IPS-15b (cell line): ENCODE measurements at regions not wholly inside any gene's neighbourhood (a gene's known extent, or its start where the extent isn't known, plus 50 kb on each side); places are given as distances from the start of the nearest gene placed in this dataset.

ENCODE experiments used
- H3K27me3 ChIP-seq: one replicate; pipeline ENCODE4 v1.6.1; 2013; ENCODE audit warnings: low read length; ENCODE audit not compliant: control insufficient read depth, insufficient read depth
- H3K36me3 ChIP-seq: one replicate; pipeline ENCODE4 v1.6.1; 2013; ENCODE audit warnings: low read length; ENCODE audit not compliant: control insufficient read depth, insufficient read depth
- H3K4me1 ChIP-seq: one replicate; pipeline ENCODE4 v1.6.1; 2013; ENCODE audit warnings: mild to moderate bottlenecking, low read length; ENCODE audit not compliant: control insufficient read depth, insufficient read depth
- H3K4me3 ChIP-seq: one replicate; pipeline ENCODE4 v1.5.1; 2013; ENCODE audit warnings: low read depth, low read length
- H3K9ac ChIP-seq: one replicate; pipeline ENCODE4 v1.6.1; 2013; ENCODE audit warnings: low read depth, mild to moderate bottlenecking, low read length
- H3K9me3 ChIP-seq: one replicate; pipeline ENCODE4 v1.6.1; 2013; ENCODE audit warnings: mild to moderate bottlenecking, low read length; ENCODE audit not compliant: control insufficient read depth, insufficient read depth

DNA sequence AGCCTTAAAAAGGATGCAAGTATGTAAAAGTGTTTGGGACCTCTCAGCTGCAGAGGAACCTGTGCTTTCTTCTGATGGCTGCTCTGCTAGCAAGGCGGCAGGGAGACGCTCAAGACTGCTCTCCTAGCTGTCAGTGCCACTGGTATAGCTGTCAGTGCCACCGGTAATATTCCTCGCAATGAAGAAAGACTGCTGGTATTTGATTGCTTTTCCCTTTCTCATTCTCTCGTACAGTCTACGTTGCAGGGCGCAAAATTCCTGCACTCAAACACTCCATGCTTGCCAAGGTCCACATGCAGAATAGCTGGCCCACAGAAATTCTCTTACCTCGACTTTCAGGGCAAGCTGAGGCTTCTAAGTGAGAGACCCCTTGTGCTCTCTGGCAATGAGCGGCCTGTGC is 432.6 kb upstream of the KLF6 start:
- Histone ChIP-seq H3K9me3 (no peaks in the 10 kb centered on the region), H3K4me3 (no peak overlapping the region), H3K36me3 (no peaks in the 10 kb centered on the region), H3K9ac (no peak overlapping the region), H3K4me1 (peaks cover 13% of the 10 kb centered on the region), H3K27me3 (no peaks in the 10 kb centered on the region)

DNA sequence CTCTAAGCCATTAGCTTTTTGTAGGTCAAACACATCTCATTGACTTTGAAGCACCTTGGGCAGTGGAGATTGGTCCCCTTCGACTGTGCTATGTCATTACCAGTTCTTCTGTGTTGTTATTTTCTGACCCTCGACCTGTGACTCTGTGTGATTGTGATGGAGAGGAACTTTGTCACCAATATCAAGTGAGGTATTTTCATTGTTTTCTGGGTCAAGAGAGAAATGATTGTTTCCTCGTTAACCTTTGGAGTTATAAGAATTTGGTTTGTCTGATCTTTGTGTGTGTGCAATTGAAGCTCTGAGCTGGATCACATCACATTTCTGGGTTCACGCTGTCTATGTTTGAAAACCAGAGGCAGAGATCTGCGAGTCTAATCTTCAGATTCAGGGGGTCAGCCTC is 432.2 kb upstream of the KLF6 start:
- Histone ChIP-seq H3K9ac (no peak overlapping the region), H3K27me3 (no peaks in the 10 kb centered on the region), H3K36me3 (no peaks in the 10 kb centered on the region), H3K4me1 (peaks cover 13% of the 10 kb centered on the region), H3K4me3 (no peak overlapping the region), H3K9me3 (no peaks in the 10 kb centered on the region)

DNA sequence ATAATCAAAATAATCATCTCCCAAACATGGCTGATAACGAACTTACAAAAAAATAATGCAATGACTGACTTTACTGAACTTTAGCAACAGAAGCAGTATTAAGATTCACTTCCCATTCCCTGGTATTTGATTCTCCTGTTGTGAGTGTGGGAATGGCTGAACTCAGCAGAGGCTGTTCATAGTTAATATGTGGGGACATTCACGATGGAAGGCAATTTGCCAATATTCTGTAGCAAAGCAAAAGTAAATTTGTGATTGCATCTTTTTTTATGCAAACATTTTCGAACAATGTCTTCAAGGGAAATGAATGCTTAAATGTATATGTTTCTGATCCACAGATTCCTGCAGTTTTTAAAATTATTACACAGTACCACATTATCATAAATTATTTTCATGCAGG is 431.7 kb upstream of the KLF6 start:
- Histone ChIP-seq H3K9me3 (no peaks in the 10 kb centered on the region), H3K4me1 (peaks cover 13% of the 10 kb centered on the region), H3K9ac (no peak overlapping the region), H3K4me3 (no peak overlapping the region), H3K36me3 (no peaks in the 10 kb centered on the region), H3K27me3 (no peaks in the 10 kb centered on the region)

DNA sequence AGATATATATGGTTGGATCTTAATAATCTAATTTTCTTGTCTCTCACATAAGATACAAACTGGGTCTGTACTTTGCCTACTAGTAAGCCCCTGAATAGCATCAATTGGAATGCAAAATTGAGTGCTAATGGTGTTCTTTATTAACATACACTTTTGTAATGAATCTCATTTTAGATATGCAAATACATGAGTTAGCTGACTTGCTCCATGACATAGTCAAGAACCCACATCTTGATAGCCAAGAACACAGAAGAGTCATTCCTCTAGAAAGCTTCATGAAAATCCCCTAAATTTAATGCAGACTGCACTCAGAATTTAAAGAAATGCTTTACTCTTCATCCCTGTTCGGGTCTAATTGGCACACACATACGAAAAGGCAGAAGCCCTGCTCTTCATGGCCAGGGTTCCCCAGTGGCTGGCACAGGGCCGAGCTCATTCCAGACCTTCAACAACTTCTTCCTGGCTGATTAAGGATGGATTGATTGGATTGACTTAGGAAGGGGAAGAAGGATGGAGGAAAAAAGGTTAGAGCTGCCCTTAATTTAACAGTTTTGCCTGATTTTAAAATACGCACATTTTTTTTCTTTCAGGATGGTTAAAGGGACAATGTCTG is 431.1 kb upstream of the KLF6 start:
- H3K4me1 ChIP-seq: peaks cover 13% of the 10 kb centered on the region
- H3K27me3 ChIP-seq: no peaks in the 10 kb centered on the region
- H3K36me3 ChIP-seq: no peaks in the 10 kb centered on the region
- H3K4me3 ChIP-seq: no peak overlapping the region
- no peak overlapping the region for H3K9ac ChIP-seq
- no peaks in the 10 kb centered on the region for H3K9me3 ChIP-seq

DNA sequence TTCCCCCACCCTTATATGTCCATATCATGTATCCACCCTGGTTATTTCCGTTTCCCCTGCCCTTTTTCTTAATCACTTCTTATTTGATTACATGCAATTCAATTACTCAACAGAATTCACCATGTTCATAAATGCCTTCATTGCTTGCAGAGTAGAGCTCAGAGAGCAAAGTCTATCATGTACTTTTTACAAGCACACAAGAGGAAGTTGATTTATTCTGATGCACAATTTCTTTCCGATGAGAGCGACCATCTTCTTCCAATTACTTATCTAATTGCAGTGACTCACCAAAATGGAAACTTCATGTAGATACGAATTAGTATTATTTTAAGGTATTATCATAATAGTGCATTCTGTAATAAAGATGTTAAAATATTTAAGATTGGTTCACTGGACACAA is 430.5 kb upstream of the KLF6 start:
- Histone ChIP-seq H3K4me3 (no peak overlapping the region), H3K36me3 (no peaks in the 10 kb centered on the region), H3K4me1 (peaks cover 13% of the 10 kb centered on the region), H3K9me3 (no peaks in the 10 kb centered on the region), H3K27me3 (no peaks in the 10 kb centered on the region), H3K9ac (no peak overlapping the region)

DNA sequence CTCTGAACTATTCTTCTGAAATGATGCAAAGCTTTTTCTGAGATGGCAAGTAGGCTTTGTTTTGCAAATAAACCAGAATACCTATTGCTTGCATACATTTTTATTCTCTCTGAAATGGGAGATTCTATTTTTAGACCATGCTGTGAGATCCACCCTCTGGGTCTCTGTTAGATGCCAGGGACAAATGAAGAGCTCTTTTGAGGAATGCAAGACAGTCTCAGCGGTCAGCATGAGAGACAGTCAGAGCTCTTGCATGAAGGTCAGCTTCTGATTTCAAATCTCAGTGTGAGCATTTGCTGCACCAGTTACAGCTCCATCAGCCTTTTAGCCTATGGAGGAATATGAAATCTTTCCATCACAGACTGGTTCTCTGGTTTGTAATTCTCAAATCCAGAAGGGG is 429.9 kb upstream of the KLF6 start:
- H3K9ac ChIP-seq: no peak overlapping the region
- peaks cover 13% of the 10 kb centered on the region for H3K4me1 ChIP-seq
- H3K36me3 ChIP-seq: no peaks in the 10 kb centered on the region
- no peaks in the 10 kb centered on the region for H3K9me3 ChIP-seq
- H3K27me3 ChIP-seq: no peaks in the 10 kb centered on the region
- H3K4me3 ChIP-seq: no peak overlapping the region

DNA sequence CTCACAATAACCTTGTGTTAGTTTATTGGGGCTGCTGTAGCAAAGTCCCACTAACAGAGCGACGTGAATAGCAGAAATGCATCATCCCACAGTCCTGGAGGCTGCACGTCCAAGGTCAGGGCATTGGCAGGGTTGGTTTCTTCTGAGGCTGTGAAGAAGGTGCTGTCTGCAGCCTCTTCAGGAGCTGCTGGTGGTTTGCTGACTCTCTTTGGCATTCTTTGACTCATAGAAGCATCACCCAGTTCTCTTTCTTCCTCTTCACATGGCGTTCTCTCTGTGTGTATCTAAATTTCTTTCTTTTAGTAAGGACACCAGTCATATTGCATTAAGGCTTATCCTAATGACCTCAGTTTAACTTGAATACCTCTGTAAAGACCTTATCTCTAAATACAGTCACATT is 428.4 kb upstream of the KLF6 start:
- Histone ChIP-seq H3K4me1 (peaks cover 13% of the 10 kb centered on the region), H3K36me3 (no peaks in the 10 kb centered on the region), H3K4me3 (no peak overlapping the region), H3K9ac (no peak overlapping the region), H3K9me3 (no peaks in the 10 kb centered on the region), H3K27me3 (no peaks in the 10 kb centered on the region)

DNA sequence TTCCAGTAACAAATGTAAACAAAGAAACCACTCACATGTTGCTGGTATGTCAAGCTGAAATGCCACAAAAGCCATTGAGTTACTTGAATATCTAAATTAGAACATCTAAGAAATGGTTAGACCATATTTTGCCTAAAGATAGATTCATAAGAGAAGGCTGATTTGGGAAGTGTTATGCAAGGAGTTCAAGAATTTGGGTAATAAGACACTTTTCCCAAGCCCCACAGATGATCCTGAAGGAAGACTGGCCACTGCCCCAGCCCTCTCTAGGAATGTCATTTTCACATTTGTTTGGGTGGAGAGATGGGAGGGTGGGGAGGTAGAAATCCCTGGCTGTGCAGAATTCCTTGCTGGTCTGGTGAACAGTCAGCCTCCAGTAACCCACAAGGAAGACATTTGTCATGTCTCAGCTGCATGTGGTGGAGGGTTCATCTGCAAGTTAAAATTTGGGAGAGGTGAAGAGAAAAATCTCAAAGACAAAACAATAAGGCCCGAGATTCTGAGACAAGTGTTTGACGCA is 427.2 kb upstream of the KLF6 start:
- Histone ChIP-seq H3K27me3 (no peaks in the 10 kb centered on the region), H3K9ac (no peak overlapping the region), H3K36me3 (no peaks in the 10 kb centered on the region), H3K4me1 (peaks cover 13% of the 10 kb centered on the region), H3K9me3 (no peaks in the 10 kb centered on the region), H3K4me3 (no peak overlapping the region)

DNA sequence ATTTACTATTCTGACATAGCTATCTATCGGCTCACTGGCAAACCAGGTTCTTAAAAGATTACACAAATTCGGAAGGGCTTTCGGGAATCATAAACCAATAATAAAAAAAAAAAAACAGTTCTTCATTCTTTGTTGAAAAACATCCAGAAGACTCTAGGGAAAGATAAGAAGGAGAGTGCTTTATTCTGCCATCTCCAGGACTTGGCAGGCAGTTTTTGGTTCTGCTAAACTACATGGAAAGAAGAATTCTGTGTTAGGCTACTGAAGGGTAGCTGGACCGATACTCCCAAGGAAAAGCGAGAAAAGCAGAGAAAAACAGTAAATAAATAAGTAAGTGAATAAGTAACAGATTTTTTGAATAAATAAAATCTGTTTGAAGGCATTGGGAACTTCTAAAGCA is 423.5 kb upstream of the KLF6 start:
- Histone ChIP-seq H3K36me3 (no peaks in the 10 kb centered on the region), H3K4me3 (no peak overlapping the region), H3K9ac (no peak overlapping the region), H3K9me3 (no peaks in the 10 kb centered on the region), H3K4me1 (no peaks in the 10 kb centered on the region), H3K27me3 (no peaks in the 10 kb centered on the region)

DNA sequence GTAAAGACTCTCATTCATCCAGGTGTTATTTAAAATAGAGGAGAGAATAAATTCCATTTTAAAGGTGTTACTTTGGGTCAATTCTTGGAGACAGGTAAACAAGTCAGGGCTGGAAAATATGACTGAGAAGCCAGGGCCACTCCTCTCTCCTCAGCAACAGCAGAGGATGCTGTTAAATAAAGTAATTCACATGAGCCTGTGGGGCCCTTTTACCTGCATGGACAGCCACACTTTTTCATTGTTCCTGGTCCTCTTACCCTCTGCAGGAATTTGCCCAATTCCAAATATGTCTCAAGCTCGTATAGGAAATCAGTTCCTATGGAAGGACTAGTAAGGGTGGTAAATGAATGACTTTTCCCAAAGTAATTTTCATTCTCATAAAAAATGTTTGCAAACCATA is 420.1 kb upstream of the KLF6 start:
- Histone ChIP-seq H3K4me3 (no peak overlapping the region), H3K27me3 (no peaks in the 10 kb centered on the region), H3K4me1 (no peaks in the 10 kb centered on the region), H3K9ac (no peak overlapping the region), H3K9me3 (no peaks in the 10 kb centered on the region), H3K36me3 (no peaks in the 10 kb centered on the region)

DNA sequence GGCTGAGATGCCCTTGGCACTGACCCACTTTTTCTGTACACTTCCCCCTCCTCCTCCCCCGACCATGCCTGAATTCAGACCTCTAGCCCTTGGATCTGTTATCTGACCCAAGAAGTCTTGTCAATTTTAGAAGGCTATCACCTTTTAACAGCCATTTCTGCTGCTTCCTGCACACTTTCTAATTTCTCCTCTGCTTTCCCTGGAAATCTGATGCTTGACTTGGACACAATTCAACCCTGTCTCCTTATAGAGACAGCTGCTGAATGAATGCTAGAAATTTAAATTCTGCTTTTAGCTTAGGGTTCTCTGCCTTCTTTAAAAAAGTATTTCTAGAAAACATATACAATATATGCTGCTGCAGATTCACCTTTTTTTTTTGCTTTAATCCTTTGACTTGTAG is 417.9 kb upstream of the KLF6 start:
- Histone ChIP-seq H3K9ac (no peak overlapping the region), H3K36me3 (no peaks in the 10 kb centered on the region), H3K4me1 (no peaks in the 10 kb centered on the region), H3K4me3 (no peak overlapping the region), H3K9me3 (no peaks in the 10 kb centered on the region), H3K27me3 (no peaks in the 10 kb centered on the region)

DNA sequence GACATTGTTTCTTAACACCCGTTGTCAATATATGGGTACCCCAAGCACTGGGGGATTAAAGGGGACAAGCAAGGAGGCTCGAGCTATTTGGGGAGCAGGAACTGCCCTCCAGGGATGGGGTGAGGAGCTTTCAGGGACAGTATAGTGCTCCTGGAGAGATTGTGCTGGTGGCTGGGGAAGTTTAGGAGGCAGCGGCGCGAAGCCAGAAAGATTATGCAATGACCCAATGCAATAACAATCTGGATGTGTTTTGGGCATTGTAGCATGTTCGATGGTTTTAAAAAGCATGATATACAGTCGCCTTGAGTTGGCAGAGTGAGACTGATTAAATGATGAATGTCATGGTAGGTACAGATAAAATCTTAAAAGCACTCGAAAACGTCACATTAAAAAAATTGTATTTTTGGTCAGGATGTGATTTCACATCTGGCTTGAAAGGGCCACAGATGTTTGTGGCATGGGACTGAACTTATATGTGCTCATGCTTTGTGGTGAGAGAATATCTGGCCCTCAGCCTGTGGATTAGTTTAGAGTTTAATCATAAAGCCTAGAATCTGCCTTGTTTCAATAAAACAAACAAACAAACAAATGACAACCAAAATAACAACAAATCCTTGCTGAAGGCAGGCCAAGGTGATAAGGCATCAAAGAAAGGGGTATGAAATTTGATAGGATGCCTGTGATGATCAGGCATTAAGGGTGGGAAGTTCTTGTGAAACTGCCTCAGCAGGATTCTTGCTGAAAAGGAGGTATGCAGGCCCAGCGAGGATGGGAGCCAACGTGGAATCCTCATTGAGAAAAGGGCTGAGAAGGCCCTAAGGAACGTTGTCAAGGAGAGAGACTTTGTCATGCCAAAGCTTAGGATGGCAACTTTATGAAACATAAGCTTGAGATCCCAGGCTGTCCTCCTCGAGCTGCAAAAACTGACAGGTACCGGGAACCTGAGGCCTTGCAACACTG is 417.1 kb upstream of the KLF6 start:
- Histone ChIP-seq H3K4me3 (no peak overlapping the region), H3K9ac (no peak overlapping the region), H3K36me3 (no peaks in the 10 kb centered on the region), H3K4me1 (no peaks in the 10 kb centered on the region), H3K27me3 (no peaks in the 10 kb centered on the region), H3K9me3 (no peaks in the 10 kb centered on the region)
